A549 (cell line): ENCODE measurements at regions not wholly inside any gene's neighbourhood (a gene's known extent, or its start where the extent isn't known, plus 50 kb on each side); places are given as distances from the start of the nearest gene placed in this dataset.

Experiments used
- ATAC-seq, 2 experiments: fragments of 200-7000 bp in 1 of 2; fragments of >200 bp in 1 of 2; cut with Nextera tagmentation in 1 of 2; cut with Tn5 transposase in 1 of 2; 3 replicates each; pipeline versions ENCODE4 v1.8.0 to v1.9.1; 2018 to 2020; ENCODE audit warnings: mild to moderate bottlenecking in 1 of 2, moderate library complexity in 1 of 2
- CTCF ChIA-PET: fragments of 300-600 bp; sonication (Branson Sonifier 250); formaldehyde crosslinking; extraction: SDS; loops from one replicate; lab custom pipeline; 2021; ENCODE audit warnings: antibody characterized with exemption, inconsistent platforms; lab: Yijun Ruan, JAX
- POLR2A ChIA-PET: fragments of 350-600 bp; formaldehyde crosslinking; extraction: SDS; loops from one replicate; lab custom pipeline; 2021; ENCODE audit warnings: antibody characterized with exemption, inconsistent platforms; lab: Yijun Ruan, JAX
- DNase-seq, 2 experiments: peaks; one replicate each; pipeline versions ENCODE4 v3.0.0 to v3.0.0-alpha.2; 2011 to 2016; ENCODE audit warnings: low read depth in 1 of 2, low spot score in 1 of 2
- FAIRE-seq: peaks from 2 replicates; lab custom pipeline; 2011; peaks lifted over from hg19 to GRCh38; lab: Jason Lieb, UNC
- H3K27ac ChIP-seq, 2 experiments: fragments of >200 bp; sonication (Bioruptor Twin); formaldehyde crosslinking; 3 replicates each; pipeline ENCODE4 v1.5.1; 2016 to 2017
- H3K4me1 ChIP-seq: fragments of >200 bp; sonication (Bioruptor Twin); formaldehyde crosslinking; 3 replicates; pipeline ENCODE4 v1.6.1; 2016
- H3K4me2 ChIP-seq: fragments of >200 bp; sonication (Bioruptor Twin); formaldehyde crosslinking; 3 replicates; pipeline ENCODE4 v1.6.1; 2016
- H3K4me3 ChIP-seq: fragments of >200 bp; sonication (Bioruptor Twin); formaldehyde crosslinking; 3 replicates; pipeline ENCODE4 v1.5.1; 2016
- H3K9me3 ChIP-seq: fragments of >200 bp; sonication (Bioruptor Twin); formaldehyde crosslinking; 3 replicates; pipeline ENCODE4 v1.6.1; 2016
- BHLHE40 ChIP-seq: IDR thresholded peaks from 2 replicates; pipeline ENCODE4 v1.6.1; 2012; ENCODE audit warnings: low read depth, low read length, inconsistent platforms
- CBX2 ChIP-seq: fragments of 200-600 bp; sonication (generic); IDR thresholded peaks from 2 replicates; pipeline ENCODE4 v1.6.1; 2016; ENCODE audit warnings: low read depth, mild to moderate bottlenecking, borderline replicate concordance
- EHMT2 ChIP-seq: fragments of 200-600 bp; sonication (generic); IDR thresholded peaks from 2 replicates; pipeline ENCODE4 v1.6.1; 2016; ENCODE audit warnings: antibody characterized with exemption, low read depth, mild to moderate bottlenecking, moderate library complexity
- FOSB ChIP-seq: fragments of 250-450 bp; sonication (Bioruptor Pico); IDR thresholded peaks from 2 replicates; pipeline ENCODE4 v1.5.0; 2020; ENCODE audit warnings: mild to moderate bottlenecking, moderate library complexity
- FOXS1 ChIP-seq: fragments of 250-450 bp; sonication (Bioruptor Pico); IDR thresholded peaks from 2 replicates; pipeline ENCODE4 v1.5.0; 2020; ENCODE audit warnings: mild to moderate bottlenecking, moderate library complexity
- HDAC2 ChIP-seq: fragments of 200-600 bp; sonication (generic); IDR thresholded peaks from 2 replicates; pipeline ENCODE4 v1.6.1; 2016
- HEYL ChIP-seq: fragments of 250-450 bp; sonication (Bioruptor Pico); IDR thresholded peaks from 2 replicates; pipeline ENCODE4 v1.8.0; 2021; ENCODE audit warnings: mild to moderate bottlenecking, moderate library complexity
- HOXB13 ChIP-seq: fragments of 250-450 bp; sonication (Bioruptor Pico); IDR thresholded peaks from 2 replicates; pipeline ENCODE4 v1.5.0; 2020; ENCODE audit warnings: low read depth, mild to moderate bottlenecking, moderate library complexity
- JUN ChIP-seq, 2 experiments: fragments of >200 bp; sonication (Bioruptor Twin); formaldehyde crosslinking; IDR thresholded peaks; 2 replicates in 1 of 2; 3 replicates in 1 of 2; pipeline ENCODE4 v1.6.1; 2016 to 2017
- KDM1A ChIP-seq: fragments of 200-600 bp; sonication (generic); IDR thresholded peaks from 2 replicates; pipeline ENCODE4 v1.6.1; 2016; ENCODE audit warnings: low read depth, mild to moderate bottlenecking
- MAFK ChIP-seq: fragments of 450-650 bp; IDR thresholded peaks from 2 replicates; pipeline ENCODE4 v1.6.1; 2014; ENCODE audit not compliant: partially characterized antibody
- MAZ ChIP-seq: fragments of 150-350 bp; IDR thresholded peaks from 2 replicates; pipeline ENCODE4 v1.6.1; 2014; ENCODE audit warnings: antibody characterized with exemption, low read depth, low read length, borderline replicate concordance
- MYC ChIP-seq: IDR thresholded peaks from 2 replicates; pipeline ENCODE4 v1.6.1; 2012; ENCODE audit warnings: mild to moderate bottlenecking, inconsistent platforms, low read length, improper control_type of control experiment, borderline replicate concordance
- NFE2L2 ChIP-seq: fragments of 150-350 bp; conservative IDR thresholded peaks from 2 replicates; pipeline ENCODE4 v1.6.1; 2014; ENCODE audit warnings: low read length
- NPAS2 ChIP-seq: fragments of 250-450 bp; sonication (Bioruptor Pico); IDR thresholded peaks from 2 replicates; pipeline ENCODE4 v1.8.0; 2022; ENCODE audit warnings: mild to moderate bottlenecking, moderate library complexity, borderline replicate concordance
- NR3C1 ChIP-seq: fragments of >200 bp; sonication (Bioruptor Twin); formaldehyde crosslinking; IDR thresholded peaks from 3 replicates; pipeline ENCODE4 v1.6.1; 2017
- POLR2A ChIP-seq: IDR thresholded peaks from 2 replicates; pipeline ENCODE4 v1.6.1; 2012; ENCODE audit warnings: mild to moderate bottlenecking, low read length
- RAD21 ChIP-seq, 2 experiments: fragments of >200 bp in 1 of 2; sonication (Bioruptor Twin) in 1 of 2; formaldehyde crosslinking in 1 of 2; IDR thresholded peaks in 1 of 2; conservative IDR thresholded peaks in 1 of 2; 2 replicates in 1 of 2; 3 replicates in 1 of 2; pipeline ENCODE4 v1.6.1; 2012 to 2018; ENCODE audit warnings: inconsistent platforms in 1 of 2
- RCOR1 ChIP-seq: fragments of 150-350 bp; IDR thresholded peaks from 2 replicates; pipeline ENCODE4 v1.6.1; 2014; ENCODE audit warnings: antibody characterized with exemption, low read length, low read depth
- ZFP36 ChIP-seq: fragments of 450-650 bp; IDR thresholded peaks from 2 replicates; pipeline ENCODE4 v1.6.1; 2014; ENCODE audit warnings: borderline replicate concordance; ENCODE audit not compliant: partially characterized antibody
- ZNF302 ChIP-seq: fragments of 250-450 bp; sonication (Bioruptor Pico); IDR thresholded peaks from 2 replicates; pipeline ENCODE4 v1.9.0; 2021; ENCODE audit warnings: inconsistent platforms, mild to moderate bottlenecking, moderate library complexity
- ZSCAN20 ChIP-seq: fragments of 250-450 bp; sonication (Bioruptor Pico); IDR thresholded peaks from 2 replicates; pipeline ENCODE4 v1.8.0; 2022; ENCODE audit warnings: mild to moderate bottlenecking, moderate library complexity
- WGBS: methylation state at CpG from one replicate; pipeline ENCODE4 v1.1.6; 2017; ENCODE audit errors: missing lambda C conversion rate; 5-methylcytosine and 5-hydroxymethylcytosine counted together
- TF ChIP-seq, protein P1 (sequence below): fragments of 450-650 bp; IDR thresholded peaks from 2 replicates; pipeline ENCODE4 v1.6.1; 2014; ENCODE audit warnings: antibody characterized with exemption
- TF ChIP-seq, protein P2 (sequence below): fragments of >200 bp; sonication (Bioruptor Twin); formaldehyde crosslinking; IDR thresholded peaks from 2 replicates; pipeline ENCODE4 v1.6.1; 2016
- TF ChIP-seq, protein P3 (sequence below): fragments of >200 bp; sonication (Bioruptor Twin); formaldehyde crosslinking; IDR thresholded peaks from 3 replicates; pipeline ENCODE4 v1.5.1; 2016

DNA sequence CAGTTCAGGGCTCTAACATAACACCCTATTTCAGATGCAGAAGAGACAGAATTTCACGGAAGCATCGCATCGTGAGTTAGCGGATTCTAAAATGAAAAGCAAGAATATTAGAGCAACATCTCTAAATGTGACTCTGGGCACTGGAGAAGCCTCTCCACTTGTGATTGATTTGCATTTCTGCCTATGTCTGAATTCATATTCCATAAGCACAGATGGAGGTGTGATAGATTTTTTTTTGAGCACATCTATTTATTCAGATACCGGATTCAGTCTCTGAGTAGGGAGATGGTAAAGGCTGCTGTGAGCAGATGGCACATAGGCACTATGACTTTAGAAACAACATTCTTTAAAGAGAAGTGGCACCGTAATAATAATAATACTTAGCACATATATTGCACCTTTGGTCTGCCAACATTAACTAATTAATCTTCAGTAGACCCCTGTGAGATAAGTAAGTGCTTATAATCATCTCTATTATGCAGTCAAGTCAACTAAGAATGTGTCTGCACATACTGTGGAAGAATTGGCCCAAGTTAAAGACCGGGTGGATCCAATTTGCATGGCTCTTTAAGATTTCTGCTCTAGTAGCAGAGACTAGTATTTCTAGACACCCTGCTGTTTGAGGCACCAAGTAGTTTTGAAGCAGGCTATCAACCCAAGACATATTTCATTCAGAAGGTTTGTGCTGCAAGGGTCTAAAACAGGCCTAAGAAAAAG lies 685.0 kb downstream of the CETN3 start:
- Histone ChIP-seq H3K4me2 (no peak overlapping the region), H3K4me3 (no peak overlapping the region), H3K9me3 (no peaks in the 10 kb centered on the region), H3K4me1 (no peaks in the 10 kb centered on the region), H3K27ac (no peak overlapping the region)
- ChIA-PET POLR2A (no interaction called here), CTCF (no interaction called here)
- TF ChIP-seq ZFP36 (no peak), MYC (no peak)
- DNase-seq (no peak), FAIRE-seq (no peak), ATAC-seq (no peak)
- 47% methylated on average over 7 of the region's 7 CpGs for WGBS

DNA sequence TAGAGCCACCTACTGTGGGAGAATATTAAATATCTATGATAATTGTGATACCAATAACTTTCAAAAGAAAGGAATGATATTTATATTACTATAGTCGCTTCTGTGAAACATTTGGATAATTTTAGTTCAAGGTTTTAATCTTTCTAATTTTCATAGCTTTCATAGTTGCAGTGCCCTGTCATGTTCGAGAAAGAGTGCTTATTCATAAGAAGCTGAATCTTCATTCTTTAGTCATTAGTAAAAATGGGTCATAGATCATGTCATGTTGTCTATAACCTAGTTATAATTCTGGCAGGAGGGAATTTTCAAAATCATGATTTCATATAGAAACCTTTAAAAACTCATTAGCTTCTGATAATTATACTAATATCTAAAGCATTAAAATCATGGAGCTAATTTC lies 685.6 kb downstream of the CETN3 start:
- H3K4me2 ChIP-seq: no peak overlapping the region
- H3K4me3 ChIP-seq: no peak overlapping the region
- no peaks in the 10 kb centered on the region for H3K4me1 ChIP-seq
- TF ChIP-seq, protein P1, sequence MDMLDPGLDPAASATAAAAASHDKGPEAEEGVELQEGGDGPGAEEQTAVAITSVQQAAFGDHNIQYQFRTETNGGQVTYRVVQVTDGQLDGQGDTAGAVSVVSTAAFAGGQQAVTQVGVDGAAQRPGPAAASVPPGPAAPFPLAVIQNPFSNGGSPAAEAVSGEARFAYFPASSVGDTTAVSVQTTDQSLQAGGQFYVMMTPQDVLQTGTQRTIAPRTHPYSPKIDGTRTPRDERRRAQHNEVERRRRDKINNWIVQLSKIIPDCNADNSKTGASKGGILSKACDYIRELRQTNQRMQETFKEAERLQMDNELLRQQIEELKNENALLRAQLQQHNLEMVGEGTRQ: no peak
- TF ChIP-seq EHMT2 (no peak), RCOR1 (no peak), MAFK (no peak), RAD21 (conservative IDR thresholded peaks at IDR 0.05 in 1 of 2, IDR thresholded peaks at IDR 0.05 in 1 of 2) (no peak), ZFP36 (no peak), FOSB (CRISPR knock-in tag) (no peak), JUN (IDR thresholded peaks at IDR 0.05) (no peak), HEYL (no peak), FOXS1 (CRISPR knock-in tag) (no peak), NFE2L2 (no peak), HOXB13 (no peak), KDM1A (no peak)
- TF ChIP-seq, protein P2, sequence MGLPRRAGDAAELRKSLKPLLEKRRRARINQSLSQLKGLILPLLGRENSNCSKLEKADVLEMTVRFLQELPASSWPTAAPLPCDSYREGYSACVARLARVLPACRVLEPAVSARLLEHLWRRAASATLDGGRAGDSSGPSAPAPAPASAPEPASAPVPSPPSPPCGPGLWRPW: no peak
- TF ChIP-seq, all 56 proteins: peak for 0
- H3K27ac ChIP-seq: no peak overlapping the region
- no peaks in the 10 kb centered on the region for H3K9me3 ChIP-seq
- no peak for FAIRE-seq
- no peak for ATAC-seq
- ChIA-PET POLR2A (no interaction called here), CTCF (no interaction called here)
- no peak for DNase-seq
- WGBS: 1% methylated on average over 2 of the region's 2 CpGs

DNA sequence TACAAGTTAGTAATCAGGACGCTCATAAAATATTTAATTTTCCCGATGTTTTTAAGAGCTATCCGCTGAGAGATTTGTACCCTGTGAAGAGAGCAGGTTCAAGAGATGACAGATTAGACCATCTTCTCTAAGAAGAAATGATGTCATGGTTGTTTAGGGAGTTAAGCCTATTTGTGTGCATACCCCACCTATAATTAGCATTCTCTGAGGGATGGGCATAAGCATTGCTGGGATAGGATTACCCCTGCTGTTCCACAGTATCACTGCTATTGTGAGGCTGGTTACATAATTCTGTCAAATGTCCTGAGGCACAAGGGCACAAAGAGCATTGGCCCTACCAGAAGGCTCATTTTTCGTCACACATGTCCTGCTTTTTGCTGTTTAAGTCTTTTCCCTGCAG lies 687.0 kb downstream of the CETN3 start:
- no peak overlapping the region for H3K27ac ChIP-seq
- POLR2A ChIA-PET: no interaction called here
- no peak for ATAC-seq
- FAIRE-seq: no peak
- no peak overlapping the region for H3K4me2 ChIP-seq
- CTCF ChIA-PET: no interaction called here
- DNase-seq: no peak
- TF ChIP-seq JUN (IDR thresholded peaks at IDR 0.05) (no peak), KDM1A (no peak), NFE2L2 (no peak), EHMT2 (no peak), HDAC2 (no peak), BHLHE40 (no peak), NR3C1 (no peak), NPAS2 (CRISPR knock-in tag) (no peak), ZSCAN20 (CRISPR knock-in tag) (no peak), ZNF302 (CRISPR knock-in tag) (no peak), MAZ (no peak), POLR2A (no peak), CBX2 (no peak)
- TF ChIP-seq, protein P2: no peak
- TF ChIP-seq, protein P3, sequence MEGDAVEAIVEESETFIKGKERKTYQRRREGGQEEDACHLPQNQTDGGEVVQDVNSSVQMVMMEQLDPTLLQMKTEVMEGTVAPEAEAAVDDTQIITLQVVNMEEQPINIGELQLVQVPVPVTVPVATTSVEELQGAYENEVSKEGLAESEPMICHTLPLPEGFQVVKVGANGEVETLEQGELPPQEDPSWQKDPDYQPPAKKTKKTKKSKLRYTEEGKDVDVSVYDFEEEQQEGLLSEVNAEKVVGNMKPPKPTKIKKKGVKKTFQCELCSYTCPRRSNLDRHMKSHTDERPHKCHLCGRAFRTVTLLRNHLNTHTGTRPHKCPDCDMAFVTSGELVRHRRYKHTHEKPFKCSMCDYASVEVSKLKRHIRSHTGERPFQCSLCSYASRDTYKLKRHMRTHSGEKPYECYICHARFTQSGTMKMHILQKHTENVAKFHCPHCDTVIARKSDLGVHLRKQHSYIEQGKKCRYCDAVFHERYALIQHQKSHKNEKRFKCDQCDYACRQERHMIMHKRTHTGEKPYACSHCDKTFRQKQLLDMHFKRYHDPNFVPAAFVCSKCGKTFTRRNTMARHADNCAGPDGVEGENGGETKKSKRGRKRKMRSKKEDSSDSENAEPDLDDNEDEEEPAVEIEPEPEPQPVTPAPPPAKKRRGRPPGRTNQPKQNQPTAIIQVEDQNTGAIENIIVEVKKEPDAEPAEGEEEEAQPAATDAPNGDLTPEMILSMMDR: no peak
- H3K4me1 ChIP-seq: no peaks in the 10 kb centered on the region
- 6% methylated on average over 4 of the region's 4 CpGs for WGBS
- no peaks in the 10 kb centered on the region for H3K9me3 ChIP-seq
- H3K4me3 ChIP-seq: no peak overlapping the region
